ENCODE measurements at regions not wholly inside any gene's neighbourhood (a gene's known extent, or its start where the extent isn't known, plus 50 kb on each side); places are given as distances from the start of the nearest gene placed in this dataset.

DNA sequence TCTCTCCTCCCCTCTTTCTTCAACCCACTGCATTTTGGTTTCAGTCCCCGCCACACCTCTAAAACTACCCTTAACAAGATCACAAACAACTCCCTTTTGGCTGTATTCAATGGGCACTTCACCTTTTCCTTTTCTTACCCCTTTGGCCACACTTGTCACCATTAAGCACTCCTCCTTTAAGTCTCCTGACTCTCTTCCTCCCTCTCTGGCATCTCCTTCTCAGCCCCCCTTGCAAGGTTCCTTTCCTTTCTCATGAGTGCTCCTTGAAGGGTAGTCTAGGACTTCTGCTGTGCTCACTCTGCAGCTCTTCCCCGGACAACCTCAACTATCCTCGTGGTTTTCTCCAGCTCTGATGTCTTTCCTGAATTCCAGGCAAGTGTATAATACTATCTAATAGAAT, 103.7 kb downstream of the RPL22L1 start:
- intact Hi-C loops (cut with DNase I; ENCODE audit: low total_unique reads): no loop called here
- Histone ChIP-seq H3K4me1 (no peaks in the 10 kb centered on the region), H3K27me3 (no peaks in the 10 kb centered on the region), H3K4me3 (no peak overlapping the region), H3K9me3 (no peaks in the 10 kb centered on the region), H3K36me3 (no peaks in the 10 kb centered on the region), H3K27ac (no peak overlapping the region)
- no peak for TF ChIP-seq POLR2A (IDR thresholded peaks at IDR 0.05)
- no peak for TF ChIP-seq POLR2AphosphoS5 (IDR thresholded peaks at IDR 0.05)
- TF ChIP-seq, protein P1, sequence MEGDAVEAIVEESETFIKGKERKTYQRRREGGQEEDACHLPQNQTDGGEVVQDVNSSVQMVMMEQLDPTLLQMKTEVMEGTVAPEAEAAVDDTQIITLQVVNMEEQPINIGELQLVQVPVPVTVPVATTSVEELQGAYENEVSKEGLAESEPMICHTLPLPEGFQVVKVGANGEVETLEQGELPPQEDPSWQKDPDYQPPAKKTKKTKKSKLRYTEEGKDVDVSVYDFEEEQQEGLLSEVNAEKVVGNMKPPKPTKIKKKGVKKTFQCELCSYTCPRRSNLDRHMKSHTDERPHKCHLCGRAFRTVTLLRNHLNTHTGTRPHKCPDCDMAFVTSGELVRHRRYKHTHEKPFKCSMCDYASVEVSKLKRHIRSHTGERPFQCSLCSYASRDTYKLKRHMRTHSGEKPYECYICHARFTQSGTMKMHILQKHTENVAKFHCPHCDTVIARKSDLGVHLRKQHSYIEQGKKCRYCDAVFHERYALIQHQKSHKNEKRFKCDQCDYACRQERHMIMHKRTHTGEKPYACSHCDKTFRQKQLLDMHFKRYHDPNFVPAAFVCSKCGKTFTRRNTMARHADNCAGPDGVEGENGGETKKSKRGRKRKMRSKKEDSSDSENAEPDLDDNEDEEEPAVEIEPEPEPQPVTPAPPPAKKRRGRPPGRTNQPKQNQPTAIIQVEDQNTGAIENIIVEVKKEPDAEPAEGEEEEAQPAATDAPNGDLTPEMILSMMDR (IDR thresholded peaks at IDR 0.05): no peak
- DNase-seq (ENCODE audit: low spot score in 2 of 2): no peak

DNA sequence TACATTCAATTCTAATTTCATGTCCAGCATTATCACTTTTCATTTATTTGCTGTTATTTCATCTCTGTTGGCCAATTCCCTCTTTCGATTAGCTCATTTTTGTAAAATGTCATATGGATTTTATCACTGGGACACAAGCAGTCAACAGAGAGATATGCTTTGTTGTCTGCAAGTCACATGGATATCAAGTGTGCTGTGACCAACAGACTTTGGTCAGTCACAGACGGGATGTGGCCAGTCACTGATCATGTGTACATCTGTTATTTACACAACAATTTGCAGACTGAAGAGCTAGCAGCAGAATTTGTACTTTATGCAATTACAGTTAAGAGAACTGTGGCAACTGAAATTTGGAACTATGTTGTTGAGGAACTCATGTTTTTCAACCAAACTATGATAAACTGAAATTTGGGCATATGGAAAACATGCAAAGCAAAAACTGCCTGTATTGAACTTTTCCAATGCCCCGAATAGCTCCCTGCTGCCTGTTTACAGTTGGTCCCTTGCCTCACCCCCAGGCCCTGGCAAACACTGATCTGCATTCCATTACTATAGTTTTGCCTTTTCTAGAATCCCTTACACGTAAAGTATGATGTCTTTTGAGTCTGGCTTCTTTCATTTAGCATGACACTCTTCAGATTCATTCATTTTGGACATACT, 104.4 kb downstream of the RPL22L1 start:
- no peak overlapping the region for H3K27ac ChIP-seq
- TF ChIP-seq POLR2A (IDR thresholded peaks at IDR 0.05) (no peak), POLR2AphosphoS5 (IDR thresholded peaks at IDR 0.05) (no peak)
- TF ChIP-seq, protein P1 (IDR thresholded peaks at IDR 0.05): no peak
- DNase-seq (ENCODE audit: low spot score in 2 of 2): no peak
- no peak overlapping the region for H3K4me3 ChIP-seq
- no peaks in the 10 kb centered on the region for H3K36me3 ChIP-seq
- intact Hi-C loops (cut with DNase I; ENCODE audit: low total_unique reads): no loop called here
- H3K27me3 ChIP-seq: no peaks in the 10 kb centered on the region
- no peaks in the 10 kb centered on the region for H3K9me3 ChIP-seq
- no peaks in the 10 kb centered on the region for H3K4me1 ChIP-seq

DNA sequence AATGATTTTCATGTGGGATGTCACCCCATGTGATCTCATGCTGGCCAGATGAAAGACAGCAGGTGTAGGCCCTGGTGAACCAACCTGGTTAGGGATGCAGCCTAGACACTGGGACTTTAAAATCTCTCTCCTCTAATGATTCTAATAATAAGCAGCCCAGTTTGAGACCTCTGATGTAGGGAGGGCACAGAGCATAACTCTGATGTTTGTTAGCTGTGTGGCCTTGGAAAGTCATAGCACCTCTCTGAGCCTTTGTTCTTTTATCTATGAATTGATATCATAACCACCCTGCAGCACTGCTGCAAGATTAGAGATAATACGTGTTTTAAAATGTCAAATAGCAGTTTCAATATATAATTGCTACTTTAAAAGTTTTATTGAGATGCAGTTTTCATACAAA, 106.0 kb downstream of the RPL22L1 start:
- no peak overlapping the region for H3K4me3 ChIP-seq
- DNase-seq (ENCODE audit: low spot score in 2 of 2): no peak
- no peaks in the 10 kb centered on the region for H3K9me3 ChIP-seq
- H3K4me1 ChIP-seq: no peaks in the 10 kb centered on the region
- no peaks in the 10 kb centered on the region for H3K27me3 ChIP-seq
- no peaks in the 10 kb centered on the region for H3K36me3 ChIP-seq
- TF ChIP-seq, protein P1 (IDR thresholded peaks at IDR 0.05): no peak
- no peak for TF ChIP-seq POLR2A (IDR thresholded peaks at IDR 0.05)
- no peak for TF ChIP-seq POLR2AphosphoS5 (IDR thresholded peaks at IDR 0.05)
- intact Hi-C loops (cut with DNase I; ENCODE audit: low total_unique reads): no loop called here
- H3K27ac ChIP-seq: no peak overlapping the region

DNA sequence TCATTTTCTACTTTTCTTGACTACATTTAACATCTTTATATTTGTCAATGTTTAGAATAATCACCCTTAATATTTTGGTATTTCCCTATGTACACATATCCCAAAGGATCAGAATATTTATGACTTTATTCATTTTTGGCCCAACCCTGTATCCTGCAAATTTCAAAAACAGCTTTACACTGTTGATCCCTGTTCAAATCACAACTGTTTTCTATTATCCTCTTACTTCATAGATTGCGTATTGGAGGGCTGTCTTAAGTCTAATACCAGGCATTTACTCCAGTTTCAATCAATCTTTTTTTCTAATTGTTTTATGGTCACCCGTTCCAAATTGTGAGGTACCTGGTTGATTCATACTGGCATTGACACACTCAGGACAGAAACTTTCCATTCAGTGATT, 107.9 kb downstream of the RPL22L1 start:
- intact Hi-C loops (cut with DNase I; ENCODE audit: low total_unique reads): no loop called here
- DNase-seq (ENCODE audit: low spot score in 2 of 2): no peak
- H3K27me3 ChIP-seq: no peaks in the 10 kb centered on the region
- no peak overlapping the region for H3K27ac ChIP-seq
- H3K4me1 ChIP-seq: no peaks in the 10 kb centered on the region
- H3K36me3 ChIP-seq: no peaks in the 10 kb centered on the region
- TF ChIP-seq, protein P1 (IDR thresholded peaks at IDR 0.05): no peak
- no peak for TF ChIP-seq POLR2A (IDR thresholded peaks at IDR 0.05)
- no peak for TF ChIP-seq POLR2AphosphoS5 (IDR thresholded peaks at IDR 0.05)
- H3K4me3 ChIP-seq: no peak overlapping the region
- no peaks in the 10 kb centered on the region for H3K9me3 ChIP-seq

DNA sequence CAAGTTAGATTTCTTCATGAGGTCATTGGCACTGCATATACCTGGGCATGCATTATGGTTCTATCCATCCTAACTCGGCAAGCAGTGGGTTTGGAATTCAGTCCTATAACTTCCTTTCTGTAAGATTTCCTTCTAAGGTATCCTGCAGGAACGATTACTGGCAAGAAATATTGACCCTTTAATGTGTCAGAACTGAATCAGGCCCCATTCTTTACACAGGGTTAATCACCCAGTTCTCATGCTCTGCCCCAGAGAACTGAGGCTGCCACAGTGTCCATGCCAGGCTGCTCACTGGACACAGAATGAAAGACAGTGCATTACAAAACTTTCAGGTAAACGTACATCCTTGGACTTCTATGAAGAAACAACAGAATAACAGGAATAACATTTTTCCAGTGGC, 108.9 kb downstream of the RPL22L1 start:
- no peak overlapping the region for H3K27ac ChIP-seq
- no peak for DNase-seq (ENCODE audit: low spot score in 2 of 2)
- H3K27me3 ChIP-seq: no peaks in the 10 kb centered on the region
- no peaks in the 10 kb centered on the region for H3K36me3 ChIP-seq
- H3K4me3 ChIP-seq: no peak overlapping the region
- intact Hi-C loops (cut with DNase I; ENCODE audit: low total_unique reads): no loop called here
- no peaks in the 10 kb centered on the region for H3K9me3 ChIP-seq
- no peaks in the 10 kb centered on the region for H3K4me1 ChIP-seq
- TF ChIP-seq POLR2A (IDR thresholded peaks at IDR 0.05) (no peak), POLR2AphosphoS5 (IDR thresholded peaks at IDR 0.05) (no peak)
- TF ChIP-seq, protein P1 (IDR thresholded peaks at IDR 0.05): no peak

Data from breast epithelium (tissue), 4 donors.